Ishikawa (cell line): ENCODE measurements at regions not wholly inside any gene's neighbourhood (a gene's known extent, or its start where the extent isn't known, plus 50 kb on each side); places are given as distances from the start of the nearest gene placed in this dataset.

ENCODE experiments used
- CEBPB ChIP-seq: IDR thresholded peaks from 2 replicates; pipeline ENCODE4 v1.6.1; 2012
- CREB1 ChIP-seq: IDR thresholded peaks from 2 replicates; pipeline ENCODE4 v1.6.1; 2012; ENCODE audit warnings: low read depth
- EP300 ChIP-seq: IDR thresholded peaks from 2 replicates; pipeline ENCODE4 v1.6.1; 2012; ENCODE audit warnings: borderline replicate concordance
- FOXM1 ChIP-seq: IDR thresholded peaks from 2 replicates; pipeline ENCODE4 v1.6.1; 2012; ENCODE audit warnings: low read depth, borderline replicate concordance
- NFIC ChIP-seq: IDR thresholded peaks from 2 replicates; pipeline ENCODE4 v1.6.1; 2012
- TAF1 ChIP-seq: IDR thresholded peaks from 2 replicates; pipeline ENCODE4 v1.6.1; 2012; ENCODE audit warnings: low read depth, mild to moderate bottlenecking
- TCF12 ChIP-seq: IDR thresholded peaks from 2 replicates; pipeline ENCODE4 v1.6.1; 2012; ENCODE audit warnings: low read depth
- TEAD4 ChIP-seq: IDR thresholded peaks from 2 replicates; pipeline ENCODE4 v1.6.1; 2012
- ZBTB7A ChIP-seq: IDR thresholded peaks from 2 replicates; pipeline ENCODE4 v1.6.1; 2012; ENCODE audit warnings: low read depth
- TF ChIP-seq, protein P1 (sequence below): IDR thresholded peaks from 2 replicates; pipeline ENCODE4 v1.6.1; 2012
- TF ChIP-seq, protein P2 (sequence below): IDR thresholded peaks from 2 replicates; pipeline ENCODE4 v1.6.1; 2012; ENCODE audit warnings: low read depth, mild to moderate bottlenecking

DNA sequence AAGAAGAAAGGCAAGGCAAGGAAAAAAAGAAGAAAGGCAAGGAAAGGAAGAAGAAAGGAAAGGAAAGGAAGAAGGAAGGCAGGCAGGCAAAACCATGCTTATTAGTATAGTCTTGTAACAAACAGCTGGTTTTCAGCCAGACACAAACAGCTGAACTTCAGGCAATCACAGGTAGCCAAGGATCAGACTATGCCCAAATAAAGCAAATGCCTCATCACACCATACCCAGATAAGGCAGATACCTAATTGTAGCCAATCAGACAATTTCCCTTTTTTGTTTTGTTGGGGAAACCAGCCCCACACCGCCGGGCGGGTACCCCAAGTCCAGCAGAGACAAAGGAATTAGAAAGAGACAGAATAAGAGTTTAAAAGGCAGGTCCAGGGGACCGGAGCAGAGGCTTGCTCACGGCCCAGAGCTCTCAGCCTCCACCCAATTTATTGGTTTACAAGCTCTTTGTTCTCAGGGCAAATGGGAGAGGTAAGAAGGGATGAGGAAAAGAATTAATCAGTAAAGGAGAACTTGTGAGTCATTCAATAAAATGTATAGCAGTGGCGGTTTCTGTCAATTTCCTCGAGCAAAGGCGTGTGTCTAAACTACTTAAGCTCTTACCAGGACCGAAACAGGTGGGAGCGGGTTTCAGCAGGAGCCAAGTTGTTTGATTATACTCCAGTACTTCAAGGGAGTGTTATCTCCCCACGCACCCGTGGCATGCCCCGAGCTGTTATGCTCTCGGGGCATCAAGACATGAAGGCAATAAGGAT lies 886.8 kb downstream of the KCNT2 start:
- TF ChIP-seq NFIC (no peak), CEBPB (no peak), TAF1 (no peak), TEAD4 (no peak), ZBTB7A (no peak), FOXM1 (no peak), CREB1 (no peak), EP300 (no peak), TCF12 (no peak)
- TF ChIP-seq, protein P1, sequence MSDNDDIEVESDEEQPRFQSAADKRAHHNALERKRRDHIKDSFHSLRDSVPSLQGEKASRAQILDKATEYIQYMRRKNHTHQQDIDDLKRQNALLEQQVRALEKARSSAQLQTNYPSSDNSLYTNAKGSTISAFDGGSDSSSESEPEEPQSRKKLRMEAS = no peak
- TF ChIP-seq, protein P2, sequence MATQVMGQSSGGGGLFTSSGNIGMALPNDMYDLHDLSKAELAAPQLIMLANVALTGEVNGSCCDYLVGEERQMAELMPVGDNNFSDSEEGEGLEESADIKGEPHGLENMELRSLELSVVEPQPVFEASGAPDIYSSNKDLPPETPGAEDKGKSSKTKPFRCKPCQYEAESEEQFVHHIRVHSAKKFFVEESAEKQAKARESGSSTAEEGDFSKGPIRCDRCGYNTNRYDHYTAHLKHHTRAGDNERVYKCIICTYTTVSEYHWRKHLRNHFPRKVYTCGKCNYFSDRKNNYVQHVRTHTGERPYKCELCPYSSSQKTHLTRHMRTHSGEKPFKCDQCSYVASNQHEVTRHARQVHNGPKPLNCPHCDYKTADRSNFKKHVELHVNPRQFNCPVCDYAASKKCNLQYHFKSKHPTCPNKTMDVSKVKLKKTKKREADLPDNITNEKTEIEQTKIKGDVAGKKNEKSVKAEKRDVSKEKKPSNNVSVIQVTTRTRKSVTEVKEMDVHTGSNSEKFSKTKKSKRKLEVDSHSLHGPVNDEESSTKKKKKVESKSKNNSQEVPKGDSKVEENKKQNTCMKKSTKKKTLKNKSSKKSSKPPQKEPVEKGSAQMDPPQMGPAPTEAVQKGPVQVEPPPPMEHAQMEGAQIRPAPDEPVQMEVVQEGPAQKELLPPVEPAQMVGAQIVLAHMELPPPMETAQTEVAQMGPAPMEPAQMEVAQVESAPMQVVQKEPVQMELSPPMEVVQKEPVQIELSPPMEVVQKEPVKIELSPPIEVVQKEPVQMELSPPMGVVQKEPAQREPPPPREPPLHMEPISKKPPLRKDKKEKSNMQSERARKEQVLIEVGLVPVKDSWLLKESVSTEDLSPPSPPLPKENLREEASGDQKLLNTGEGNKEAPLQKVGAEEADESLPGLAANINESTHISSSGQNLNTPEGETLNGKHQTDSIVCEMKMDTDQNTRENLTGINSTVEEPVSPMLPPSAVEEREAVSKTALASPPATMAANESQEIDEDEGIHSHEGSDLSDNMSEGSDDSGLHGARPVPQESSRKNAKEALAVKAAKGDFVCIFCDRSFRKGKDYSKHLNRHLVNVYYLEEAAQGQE = no peak
